Stimulated activated CD4-positive, alpha-beta T cell treated with anti-CD3 and anti-CD28 coated beads, Interleukin-12 subunit alpha, Interleukin-12 subunit beta, amount 100 ng/mL, for 48 hours (primary cell): ENCODE measurements at regions not wholly inside any gene's neighbourhood (a gene's known extent, or its start where the extent isn't known, plus 50 kb on each side); places are given as distances from the start of the nearest gene placed in this dataset.
"Not testable (repeated sequence)": the region's sequence is repeated elsewhere in the genome, so short reads cannot be mapped to it uniquely, and the experiment has no call there.

Experiments used
- DNase-seq, 3 donors: peaks; one replicate each; pipeline ENCODE4 v3.0.0-alpha.2; 2020; ENCODE audit warnings: low read depth in 2 of 3, low spot score in 1 of 3

- no peak for DNase-seq
Observed at GRCh38 chr6:4677011-4677750, 99.0 kb upstream of the CDYL start.

GRCh38 chr6:4676016-4676415 is 100.2 kb upstream of the CDYL start:
- DNase-seq = no peak

GRCh38 chr6:4675121-4675520 is 101.1 kb upstream of the CDYL start:
- no peak for DNase-seq

- DNase-seq = no peak
Observed at GRCh38 chr6:4673861-4674260, 102.3 kb upstream of the CDYL start.

GRCh38 chr6:4672772-4673171 is 103.4 kb upstream of the CDYL start:
- no peak for DNase-seq

- DNase-seq = no peak
Observed at GRCh38 chr6:4671587-4672115, 104.6 kb upstream of the CDYL start.

- no peak for DNase-seq
Observed at GRCh38 chr6:4670824-4671409, 105.3 kb upstream of the CDYL start.

GRCh38 chr6:4670290-4670689 is 105.9 kb upstream of the CDYL start:
- DNase-seq = no peak

- no peak for DNase-seq
Observed at GRCh38 chr6:4668271-4669179, 107.7 kb upstream of the CDYL start.

- no peak for DNase-seq
Observed at GRCh38 chr6:4667591-4667990, 108.6 kb upstream of the CDYL start.

- DNase-seq = no peak
Observed at GRCh38 chr6:4666886-4667513, 109.2 kb upstream of the CDYL start.

GRCh38 chr6:4665489-4666417 is 110.5 kb upstream of the CDYL start:
- DNase-seq = no peak

GRCh38 chr6:4664911-4665310 is 111.3 kb upstream of the CDYL start:
- no peak for DNase-seq

GRCh38 chr6:4664117-4664626 is 112.0 kb upstream of the CDYL start:
- no peak for DNase-seq

GRCh38 chr6:4662886-4663285 is 113.3 kb upstream of the CDYL start:
- no peak for DNase-seq

GRCh38 chr6:4661391-4661790 is 114.8 kb upstream of the CDYL start:
- DNase-seq = no peak

GRCh38 chr6:4660377-4661321 is 115.6 kb upstream of the CDYL start:
- no peak for DNase-seq

- not testable (repeated sequence) for DNase-seq
Observed at GRCh38 chr6:4659719-4660118, 116.5 kb upstream of the CDYL start.

GRCh38 chr6:4658486-4658885 is 117.7 kb upstream of the CDYL start:
- no peak for DNase-seq
